Natural killer cell (primary cell): ENCODE measurements at regions not wholly inside any gene's neighbourhood (a gene's known extent, or its start where the extent isn't known, plus 50 kb on each side); places are given as distances from the start of the nearest gene placed in this dataset.

Source experiments
- ATAC-seq, 3 donors: fragments of 150-1000 bp in 2 of 3; fragments of 200-7000 bp in 1 of 3; cut with Tn5 transposase; 1 replicate in 1 of 3; 2 replicates in 2 of 3; pipeline ENCODE4 v1.10.0; 2021; ENCODE audit warnings: mild to moderate bottlenecking in 2 of 3, moderate library complexity in 2 of 3
- DNase-seq, 2 donors: peaks; one replicate each; pipeline versions ENCODE4 v3.0.0 to v3.0.0-alpha.2; 2013 to 2021; ENCODE audit warnings: mixed read lengths in 1 of 2
- H3K27ac ChIP-seq: one replicate; pipeline ENCODE4 v1.5.1; 2013; ENCODE audit warnings: mild to moderate bottlenecking, low read length
- H3K27me3 ChIP-seq: one replicate; pipeline ENCODE4 v1.6.1; 2013; ENCODE audit warnings: low read length; ENCODE audit not compliant: control insufficient read depth, insufficient read depth
- H3K36me3 ChIP-seq: one replicate; pipeline ENCODE4 v1.6.1; 2013; ENCODE audit warnings: low read length; ENCODE audit not compliant: control insufficient read depth, insufficient read depth
- H3K4me1 ChIP-seq: one replicate; pipeline ENCODE4 v1.6.1; 2013; ENCODE audit warnings: low read length; ENCODE audit not compliant: control insufficient read depth, insufficient read depth
- H3K4me3 ChIP-seq: one replicate; pipeline ENCODE4 v1.5.1; 2013; ENCODE audit warnings: low read length
- H3K9me3 ChIP-seq: one replicate; pipeline ENCODE4 v1.6.1; 2013; ENCODE audit warnings: low read length; ENCODE audit not compliant: control insufficient read depth, insufficient read depth
- H3K27ac Mint-ChIP-seq, 2 donors: one replicate each; pipeline ENCODE4 v1.8.0; 2022; ENCODE audit warnings: mild to moderate bottlenecking in 2 of 2, mixed read lengths in 2 of 2, moderate library complexity in 1 of 2
- H3K27me3 Mint-ChIP-seq, 2 donors: one replicate each; pipeline ENCODE4 v1.8.0; 2022; ENCODE audit warnings: low read depth in 2 of 2, mixed read lengths in 2 of 2
- H3K36me3 Mint-ChIP-seq: one replicate; pipeline ENCODE4 v1.8.0; 2022; ENCODE audit warnings: mixed read lengths
- H3K4me1 Mint-ChIP-seq, 2 donors: one replicate each; pipeline ENCODE4 v1.8.0; 2022; ENCODE audit warnings: mixed read lengths in 2 of 2
- H3K4me3 Mint-ChIP-seq: one replicate; pipeline ENCODE4 v1.8.0; 2022; ENCODE audit warnings: mild to moderate bottlenecking, moderate library complexity, mixed read lengths
- H3K9me3 Mint-ChIP-seq, 2 donors: one replicate each; pipeline ENCODE4 v1.8.0; 2022; ENCODE audit warnings: mixed read lengths in 2 of 2
- CTCF ChIP-seq: fragments of 200-600 bp; IDR thresholded peaks from one replicate; pipeline ENCODE4 v1.8.0; 2022; ENCODE audit warnings: antibody characterized with exemption
- WGBS: methylation state at CpG from one replicate; pipeline ENCODE4 v1.1.7; 2013; ENCODE audit warnings: missing lambda C conversion rate; ENCODE audit not compliant: insufficient coverage; 5-methylcytosine and 5-hydroxymethylcytosine counted together
- intact Hi-C: fragments of 100-400 bp; cut with micrococcal nuclease; formaldehyde crosslinking; loops from one replicate; pipeline ENCODE4 v1.14.2; 2022

GRCh38 chr6:113616701-113617274, 240.4 kb upstream of the MARCKS start:
- Mint-ChIP-seq H3K27ac (no peak overlapping the region), H3K4me1 (no peaks in the 10 kb centered on the region), H3K36me3 (no peaks in the 10 kb centered on the region), H3K4me3 (no peak overlapping the region), H3K9me3 (peaks cover 0 to 3% of the 10 kb centered on the region in 2 donors), H3K27me3 (no peaks in the 10 kb centered on the region)
- no peaks in the 10 kb centered on the region for H3K36me3 ChIP-seq
- no peaks in the 10 kb centered on the region for H3K27me3 ChIP-seq
- no peak for ATAC-seq
- H3K4me3 ChIP-seq, result no peak overlapping the region
- H3K9me3 ChIP-seq, result no peaks in the 10 kb centered on the region
- no peak for TF ChIP-seq CTCF
- intact Hi-C loops, result no loop called here
- H3K4me1 ChIP-seq, result no peaks in the 10 kb centered on the region
- 92% methylated on average over 3 of the region's 5 CpGs for WGBS
- DNase-seq, result no peak
- no peak overlapping the region for H3K27ac ChIP-seq

- Mint-ChIP-seq H3K4me3 (no peak overlapping the region), H3K9me3 (peaks cover 0 to 1% of the 10 kb centered on the region in 2 donors), H3K27ac (no peak overlapping the region), H3K27me3 (no peaks in the 10 kb centered on the region), H3K4me1 (no peaks in the 10 kb centered on the region), H3K36me3 (no peaks in the 10 kb centered on the region)
- no peak for TF ChIP-seq CTCF
- no peak overlapping the region for H3K27ac ChIP-seq
- 100% methylated on average over 4 of the region's 4 CpGs for WGBS
- intact Hi-C loops, result no loop called here
- no peaks in the 10 kb centered on the region for H3K9me3 ChIP-seq
- ATAC-seq (no peak), DNase-seq (no peak)
- no peaks in the 10 kb centered on the region for H3K4me1 ChIP-seq
- H3K4me3 ChIP-seq, result no peak overlapping the region
- H3K36me3 ChIP-seq, result no peaks in the 10 kb centered on the region
- H3K27me3 ChIP-seq, result no peaks in the 10 kb centered on the region
Measured at GRCh38 chr6:113619077-113619476, 238.1 kb upstream of the MARCKS start.

GRCh38 chr6:113620386-113620785, 236.8 kb upstream of the MARCKS start:
- Mint-ChIP-seq H3K9me3 (no peaks in the 10 kb centered on the region), H3K4me3 (no peak overlapping the region), H3K36me3 (no peaks in the 10 kb centered on the region), H3K27ac (no peak overlapping the region), H3K27me3 (no peaks in the 10 kb centered on the region), H3K4me1 (no peaks in the 10 kb centered on the region)
- Histone ChIP-seq H3K36me3 (no peaks in the 10 kb centered on the region), H3K27me3 (no peaks in the 10 kb centered on the region), H3K4me3 (no peak overlapping the region), H3K27ac (no peak overlapping the region), H3K9me3 (no peaks in the 10 kb centered on the region), H3K4me1 (no peaks in the 10 kb centered on the region)
- intact Hi-C loops, result no loop called here
- WGBS, result 28% methylated on average over 2 of the region's 2 CpGs
- no peak for ATAC-seq
- no peak for TF ChIP-seq CTCF
- no peak for DNase-seq

GRCh38 chr6:113622254-113622653, 234.9 kb upstream of the MARCKS start:
- intact Hi-C loops, result no loop called here
- ATAC-seq, result no peak
- Mint-ChIP-seq H3K36me3 (no peaks in the 10 kb centered on the region), H3K27ac (no peak overlapping the region), H3K27me3 (no peaks in the 10 kb centered on the region), H3K4me3 (no peak overlapping the region), H3K4me1 (no peaks in the 10 kb centered on the region), H3K9me3 (peaks cover 0 to 3% of the 10 kb centered on the region in 2 donors)
- H3K27me3 ChIP-seq, result no peaks in the 10 kb centered on the region
- no peak for TF ChIP-seq CTCF
- H3K4me3 ChIP-seq, result no peak overlapping the region
- no peak overlapping the region for H3K27ac ChIP-seq
- DNase-seq, result no peak
- no peaks in the 10 kb centered on the region for H3K4me1 ChIP-seq
- no peaks in the 10 kb centered on the region for H3K36me3 ChIP-seq
- no peaks in the 10 kb centered on the region for H3K9me3 ChIP-seq
- WGBS, result 78% methylated on average over 5 of the region's 5 CpGs
